ENCODE measurements at regions not wholly inside any gene's neighbourhood (a gene's known extent, or its start where the extent isn't known, plus 50 kb on each side); places are given as distances from the start of the nearest gene placed in this dataset.

GRCh38 chr1:59163268-59164092 is 133.4 kb upstream of the FGGY start:
- no peak overlapping the region for H3K4me3 Mint-ChIP-seq (ENCODE audit: low read depth, unreplicated experiment)
- no TSS peak for BruUV-seq (replicated peaks)
- no peak overlapping the region for H3K27ac Mint-ChIP-seq (ENCODE audit: unreplicated experiment)
- intact Hi-C loops (cut with micrococcal nuclease; ENCODE audit: unreplicated experiment): no loop called here
- H3K36me3 Mint-ChIP-seq (ENCODE audit: insufficient read depth, unreplicated experiment): no peaks in the 10 kb centered on the region
- no peak for TF ChIP-seq CTCF (IDR thresholded peaks at IDR 0.05; ENCODE audit: unreplicated experiment)
- CTCF ChIA-PET: interaction anchor here (0.6 kb wide), 1 partner anchor 102 kb away, joined by 3 read pairs; no protein-coding TSS in a partner anchor
- H3K4me1 Mint-ChIP-seq (ENCODE audit: low read depth, unreplicated experiment): no peaks in the 10 kb centered on the region
- no peak for DNase-seq
- no peaks in the 10 kb centered on the region for H3K27me3 Mint-ChIP-seq (ENCODE audit: unreplicated experiment)
- peaks cover 4% of the 10 kb centered on the region for H3K9me3 Mint-ChIP-seq (ENCODE audit: low read depth, unreplicated experiment)

- no peak for DNase-seq
- Mint-ChIP-seq H3K9me3 (ENCODE audit: low read depth, unreplicated experiment) (no peaks in the 10 kb centered on the region), H3K4me3 (ENCODE audit: low read depth, unreplicated experiment) (no peak overlapping the region), H3K4me1 (ENCODE audit: low read depth, unreplicated experiment) (no peaks in the 10 kb centered on the region), H3K36me3 (ENCODE audit: insufficient read depth, unreplicated experiment) (no peaks in the 10 kb centered on the region), H3K27ac (ENCODE audit: unreplicated experiment) (no peak overlapping the region), H3K27me3 (ENCODE audit: unreplicated experiment) (no peaks in the 10 kb centered on the region)
- CTCF ChIA-PET: no interaction called here
- BruUV-seq (replicated peaks): no TSS peak
- intact Hi-C loops (cut with micrococcal nuclease; ENCODE audit: unreplicated experiment): no loop called here
- no peak for TF ChIP-seq CTCF (IDR thresholded peaks at IDR 0.05; ENCODE audit: unreplicated experiment)
These were observed 132.5 kb upstream of the FGGY start for GRCh38 chr1:59164371-59164770.

GRCh38 chr1:59165353-59165752 is 131.5 kb upstream of the FGGY start:
- H3K27me3 Mint-ChIP-seq (ENCODE audit: unreplicated experiment): no peaks in the 10 kb centered on the region
- H3K4me1 Mint-ChIP-seq (ENCODE audit: low read depth, unreplicated experiment): no peaks in the 10 kb centered on the region
- intact Hi-C loops (cut with micrococcal nuclease; ENCODE audit: unreplicated experiment): no loop called here
- H3K27ac Mint-ChIP-seq (ENCODE audit: unreplicated experiment): no peak overlapping the region
- no peak overlapping the region for H3K4me3 Mint-ChIP-seq (ENCODE audit: low read depth, unreplicated experiment)
- H3K36me3 Mint-ChIP-seq (ENCODE audit: insufficient read depth, unreplicated experiment): no peaks in the 10 kb centered on the region
- TF ChIP-seq CTCF (IDR thresholded peaks at IDR 0.05; ENCODE audit: unreplicated experiment): no peak
- CTCF ChIA-PET: no interaction called here
- BruUV-seq (replicated peaks): no TSS peak
- no peaks in the 10 kb centered on the region for H3K9me3 Mint-ChIP-seq (ENCODE audit: low read depth, unreplicated experiment)
- DNase-seq: no peak

GRCh38 chr1:59169703-59170102 is 127.2 kb upstream of the FGGY start:
- intact Hi-C loops (cut with micrococcal nuclease; ENCODE audit: unreplicated experiment): no loop called here
- BruUV-seq (replicated peaks): no TSS peak

More at GRCh38 chr1:59169703-59170102, 127.2 kb upstream of the FGGY start:
- no peak for DNase-seq
- Mint-ChIP-seq H3K4me3 (ENCODE audit: low read depth, unreplicated experiment) (no peak overlapping the region), H3K27ac (ENCODE audit: unreplicated experiment) (no peak overlapping the region), H3K4me1 (ENCODE audit: low read depth, unreplicated experiment) (peaks cover 16% of the 10 kb centered on the region), H3K27me3 (ENCODE audit: unreplicated experiment) (no peaks in the 10 kb centered on the region), H3K9me3 (ENCODE audit: low read depth, unreplicated experiment) (no peaks in the 10 kb centered on the region), H3K36me3 (ENCODE audit: insufficient read depth, unreplicated experiment) (no peaks in the 10 kb centered on the region)
- CTCF ChIA-PET: no interaction called here
- TF ChIP-seq CTCF (IDR thresholded peaks at IDR 0.05; ENCODE audit: unreplicated experiment): no peak

All from Calu3 (cell line).